Mucosa of stomach (tissue), 1 donor: ENCODE measurements at regions not wholly inside any gene's neighbourhood (a gene's known extent, or its start where the extent isn't known, plus 50 kb on each side); places are given as distances from the start of the nearest gene placed in this dataset.

Source experiments
- H3K27me3 ChIP-seq: one replicate; pipeline ENCODE4 v1.7.0; 2013; ENCODE audit warnings: mild to moderate bottlenecking, low read length; ENCODE audit not compliant: control insufficient read depth, insufficient read depth
- H3K36me3 ChIP-seq: one replicate; pipeline ENCODE4 v1.7.0; 2013; ENCODE audit warnings: low read length; ENCODE audit not compliant: control insufficient read depth, insufficient read depth
- H3K4me1 ChIP-seq: one replicate; pipeline ENCODE4 v1.7.0; 2013; ENCODE audit warnings: mild to moderate bottlenecking, low read length; ENCODE audit not compliant: control insufficient read depth, insufficient read depth
- H3K4me3 ChIP-seq: one replicate; pipeline ENCODE4 v1.7.0; 2013; ENCODE audit warnings: low read length
- H3K9ac ChIP-seq: one replicate; pipeline ENCODE4 v1.7.0; 2013; ENCODE audit warnings: mild to moderate bottlenecking, low read length, moderate library complexity
- H3K9me3 ChIP-seq: one replicate; pipeline ENCODE4 v1.7.0; 2013; ENCODE audit warnings: mild to moderate bottlenecking, low read length, moderate library complexity; ENCODE audit not compliant: control insufficient read depth
- donor health status: Pancreatic carcinoma.

GRCh38 chr2:42927334-42928160 is 135.2 kb upstream of the HAAO start:
- peak overlapping the region; percentile 29 for H3K9ac ChIP-seq
- peaks cover 78% of the 10 kb centered on the region for H3K4me1 ChIP-seq
- H3K27me3 ChIP-seq = no peaks in the 10 kb centered on the region
- no peak overlapping the region for H3K4me3 ChIP-seq
- no peaks in the 10 kb centered on the region for H3K36me3 ChIP-seq
- no peaks in the 10 kb centered on the region for H3K9me3 ChIP-seq

DNA sequence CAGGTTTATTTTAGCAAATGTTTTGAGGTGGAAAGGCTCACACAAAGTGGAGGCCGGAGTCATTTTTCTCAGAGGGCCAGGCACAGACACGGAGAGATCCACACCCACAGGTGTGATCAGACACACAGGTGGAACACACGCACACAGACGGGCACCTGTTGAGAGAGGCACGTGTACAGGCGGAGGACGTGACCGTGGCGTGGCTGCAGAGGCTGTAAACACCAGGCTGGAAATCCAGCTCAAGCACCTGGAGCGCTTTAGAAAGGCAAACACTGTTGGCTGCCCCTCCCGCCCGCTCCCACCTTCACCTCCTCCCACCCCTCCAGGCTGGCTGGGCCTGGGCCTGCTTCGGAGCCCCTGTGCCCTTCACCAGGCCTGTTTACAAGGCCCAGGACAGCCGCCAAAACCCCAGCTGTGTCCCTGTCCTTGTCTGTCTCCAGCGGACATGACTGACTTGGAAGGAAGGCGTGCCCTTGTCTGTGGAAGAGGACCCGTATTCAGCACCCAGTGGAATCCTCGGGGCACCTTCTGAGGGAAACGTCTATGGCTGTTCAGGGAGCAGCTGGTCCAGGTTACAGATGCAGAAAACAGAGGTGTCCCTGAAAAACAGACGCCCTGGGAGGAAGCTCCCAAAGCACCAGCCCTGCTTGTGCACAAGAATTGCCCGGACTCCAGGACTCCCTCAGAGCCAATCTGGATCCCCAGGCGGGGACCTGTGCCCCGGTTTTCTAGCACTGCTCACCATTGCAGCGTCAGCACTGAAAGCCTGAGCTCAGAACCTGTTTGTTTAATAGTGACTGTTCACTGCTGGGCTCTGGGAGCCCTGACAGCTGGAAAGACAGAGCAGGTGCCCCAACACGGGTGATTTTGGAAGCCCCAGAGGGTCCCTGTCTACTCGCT is 134.3 kb upstream of the HAAO start:
- no peaks in the 10 kb centered on the region for H3K36me3 ChIP-seq
- H3K9me3 ChIP-seq = no peaks in the 10 kb centered on the region
- no peak overlapping the region for H3K4me3 ChIP-seq
- H3K4me1 ChIP-seq = peaks cover 78% of the 10 kb centered on the region
- no peaks in the 10 kb centered on the region for H3K27me3 ChIP-seq
- H3K9ac ChIP-seq = peak overlapping the region; percentile 54

- Histone ChIP-seq H3K4me1 (peaks cover 78% of the 10 kb centered on the region), H3K9ac (peak overlapping the region; percentile 54)
Measured at GRCh38 chr2:42925742-42926433, 133.5 kb upstream of the HAAO start.

DNA sequence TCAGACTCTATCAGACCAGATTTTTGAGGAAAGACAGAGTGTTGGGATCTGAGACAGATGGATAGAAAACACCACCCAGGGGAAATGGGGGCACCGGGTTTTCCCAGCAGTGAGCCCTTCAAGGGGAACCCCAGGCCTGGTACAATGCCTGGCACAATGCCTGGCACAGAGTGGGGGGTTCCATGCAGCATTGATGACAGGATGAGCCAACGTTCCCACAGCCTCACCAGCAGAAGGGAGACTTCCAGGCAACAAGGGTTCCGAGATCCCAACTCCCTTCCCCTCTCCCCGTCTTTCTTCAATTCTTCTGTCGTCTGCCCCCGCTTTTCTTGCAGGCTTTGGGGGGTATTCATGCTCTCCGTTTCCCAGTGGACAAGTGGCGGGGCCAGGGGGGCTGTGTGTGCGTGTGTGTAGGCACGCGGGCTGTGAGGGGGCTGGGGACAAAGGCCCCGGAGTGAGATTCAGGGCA is 132.1 kb upstream of the HAAO start:
- Histone ChIP-seq H3K4me3 (no peak overlapping the region), H3K4me1 (peaks cover 68% of the 10 kb centered on the region), H3K9ac (no peak overlapping the region), H3K9me3 (no peaks in the 10 kb centered on the region), H3K27me3 (no peaks in the 10 kb centered on the region), H3K36me3 (no peaks in the 10 kb centered on the region)

More at GRCh38 chr2:42925742-42926433, 133.5 kb upstream of the HAAO start:
- Histone ChIP-seq H3K4me3 (no peak overlapping the region), H3K27me3 (no peaks in the 10 kb centered on the region), H3K9me3 (no peaks in the 10 kb centered on the region), H3K36me3 (no peaks in the 10 kb centered on the region)

GRCh38 chr2:42923580-42924417 is 131.4 kb upstream of the HAAO start:
- peaks cover 61% of the 10 kb centered on the region for H3K4me1 ChIP-seq
- H3K4me3 ChIP-seq = no peak overlapping the region

GRCh38 chr2:42922790-42923579 is 130.6 kb upstream of the HAAO start:
- Histone ChIP-seq H3K4me3 (no peak overlapping the region), H3K4me1 (peaks cover 53% of the 10 kb centered on the region), H3K27me3 (no peaks in the 10 kb centered on the region), H3K9ac (no peak overlapping the region), H3K36me3 (no peaks in the 10 kb centered on the region), H3K9me3 (no peaks in the 10 kb centered on the region)

More at GRCh38 chr2:42923580-42924417, 131.4 kb upstream of the HAAO start:
- H3K36me3 ChIP-seq = no peaks in the 10 kb centered on the region
- H3K27me3 ChIP-seq = no peaks in the 10 kb centered on the region
- H3K9me3 ChIP-seq = no peaks in the 10 kb centered on the region
- H3K9ac ChIP-seq = no peak overlapping the region

DNA sequence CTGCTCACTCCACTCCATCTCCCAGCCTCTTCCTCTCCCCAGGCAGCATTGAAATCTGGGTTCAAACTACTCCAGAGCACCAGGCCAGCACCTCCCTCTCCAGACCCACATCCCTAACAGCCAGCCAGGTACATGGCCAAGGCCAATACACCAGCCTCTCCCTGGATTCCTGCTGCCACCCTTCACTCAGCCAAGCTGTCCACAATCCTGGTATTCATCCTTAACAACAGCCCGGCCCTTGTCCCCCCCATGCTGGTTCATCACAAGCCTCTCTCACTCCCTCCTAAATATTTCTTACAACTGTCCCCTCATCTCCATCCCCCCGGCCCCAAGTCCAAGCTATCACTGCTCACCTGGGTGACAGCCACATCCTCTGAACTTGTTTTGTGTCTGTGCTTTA is 129.9 kb upstream of the HAAO start:
- Histone ChIP-seq H3K4me1 (peaks cover 47% of the 10 kb centered on the region), H3K9me3 (no peaks in the 10 kb centered on the region), H3K27me3 (no peaks in the 10 kb centered on the region), H3K9ac (no peak overlapping the region), H3K36me3 (no peaks in the 10 kb centered on the region), H3K4me3 (no peak overlapping the region)

- no peaks in the 10 kb centered on the region for H3K36me3 ChIP-seq
- H3K4me3 ChIP-seq = no peak overlapping the region
- no peak overlapping the region for H3K9ac ChIP-seq
- no peaks in the 10 kb centered on the region for H3K27me3 ChIP-seq
- H3K4me1 ChIP-seq = peaks cover 46% of the 10 kb centered on the region
- no peaks in the 10 kb centered on the region for H3K9me3 ChIP-seq
Measured at GRCh38 chr2:42921721-42922120, 129.3 kb upstream of the HAAO start.

- Histone ChIP-seq H3K4me3 (no peak overlapping the region), H3K27me3 (no peaks in the 10 kb centered on the region), H3K4me1 (peaks cover 40% of the 10 kb centered on the region), H3K36me3 (no peaks in the 10 kb centered on the region), H3K9me3 (no peaks in the 10 kb centered on the region), H3K9ac (no peak overlapping the region)
Measured at GRCh38 chr2:42921147-42921520, 128.8 kb upstream of the HAAO start.

GRCh38 chr2:42920446-42921146 is 128.2 kb upstream of the HAAO start:
- Histone ChIP-seq H3K9me3 (no peaks in the 10 kb centered on the region), H3K36me3 (no peaks in the 10 kb centered on the region), H3K9ac (no peak overlapping the region), H3K27me3 (no peaks in the 10 kb centered on the region), H3K4me1 (peaks cover 35% of the 10 kb centered on the region), H3K4me3 (no peak overlapping the region)
